Astrocyte of the cerebellum (primary cell): ENCODE measurements at regions not wholly inside any gene's neighbourhood (a gene's known extent, or its start where the extent isn't known, plus 50 kb on each side); places are given as distances from the start of the nearest gene placed in this dataset.

Experiments
- DNase-seq: peaks from one replicate; pipeline ENCODE4 v3.0.0-alpha.2; 2011; ENCODE audit warnings: low read depth
- H3K4me3 ChIP-seq: 2 replicates; pipeline ENCODE4 v1.5.1; 2011; ENCODE audit warnings: mild to moderate bottlenecking, low read depth, low read length, moderate library complexity
- in situ Hi-C: cut with HindIII; loops from 2 replicates; pipeline ENCODE4 v1.10.0; 2017; ENCODE audit warnings: low sequenced_read_pairs
- TF ChIP-seq, protein P1 (sequence below): IDR thresholded peaks from 2 replicates; pipeline ENCODE4 v1.5.1; 2012; ENCODE audit warnings: low read length, low read depth, moderate library complexity, mild to moderate bottlenecking; ENCODE audit errors: missing control alignments

DNA sequence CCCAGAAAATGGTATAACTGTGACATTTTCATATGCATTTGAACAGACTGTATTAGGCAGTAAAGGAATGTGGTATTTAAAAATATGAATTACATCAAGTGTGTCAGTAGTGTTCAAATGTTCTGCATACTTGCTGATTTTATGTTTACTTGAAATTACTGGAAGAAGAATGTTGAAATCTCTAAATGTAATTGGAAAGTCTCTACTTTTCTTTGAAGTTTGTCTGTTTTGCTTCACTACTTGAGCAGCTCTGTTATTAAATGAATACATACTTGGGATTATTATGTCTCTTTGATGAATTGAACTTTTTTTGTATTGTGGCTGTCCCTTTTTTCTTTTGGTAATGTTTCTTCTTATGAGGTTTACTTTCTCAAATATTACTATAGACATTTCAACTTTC lies 205.6 kb downstream of the TAF11L14 start:
- no peak for DNase-seq
- TF ChIP-seq, protein P1, sequence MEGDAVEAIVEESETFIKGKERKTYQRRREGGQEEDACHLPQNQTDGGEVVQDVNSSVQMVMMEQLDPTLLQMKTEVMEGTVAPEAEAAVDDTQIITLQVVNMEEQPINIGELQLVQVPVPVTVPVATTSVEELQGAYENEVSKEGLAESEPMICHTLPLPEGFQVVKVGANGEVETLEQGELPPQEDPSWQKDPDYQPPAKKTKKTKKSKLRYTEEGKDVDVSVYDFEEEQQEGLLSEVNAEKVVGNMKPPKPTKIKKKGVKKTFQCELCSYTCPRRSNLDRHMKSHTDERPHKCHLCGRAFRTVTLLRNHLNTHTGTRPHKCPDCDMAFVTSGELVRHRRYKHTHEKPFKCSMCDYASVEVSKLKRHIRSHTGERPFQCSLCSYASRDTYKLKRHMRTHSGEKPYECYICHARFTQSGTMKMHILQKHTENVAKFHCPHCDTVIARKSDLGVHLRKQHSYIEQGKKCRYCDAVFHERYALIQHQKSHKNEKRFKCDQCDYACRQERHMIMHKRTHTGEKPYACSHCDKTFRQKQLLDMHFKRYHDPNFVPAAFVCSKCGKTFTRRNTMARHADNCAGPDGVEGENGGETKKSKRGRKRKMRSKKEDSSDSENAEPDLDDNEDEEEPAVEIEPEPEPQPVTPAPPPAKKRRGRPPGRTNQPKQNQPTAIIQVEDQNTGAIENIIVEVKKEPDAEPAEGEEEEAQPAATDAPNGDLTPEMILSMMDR: no peak
- in situ Hi-C loops: no loop called here
- H3K4me3 ChIP-seq: no peak overlapping the region

DNA sequence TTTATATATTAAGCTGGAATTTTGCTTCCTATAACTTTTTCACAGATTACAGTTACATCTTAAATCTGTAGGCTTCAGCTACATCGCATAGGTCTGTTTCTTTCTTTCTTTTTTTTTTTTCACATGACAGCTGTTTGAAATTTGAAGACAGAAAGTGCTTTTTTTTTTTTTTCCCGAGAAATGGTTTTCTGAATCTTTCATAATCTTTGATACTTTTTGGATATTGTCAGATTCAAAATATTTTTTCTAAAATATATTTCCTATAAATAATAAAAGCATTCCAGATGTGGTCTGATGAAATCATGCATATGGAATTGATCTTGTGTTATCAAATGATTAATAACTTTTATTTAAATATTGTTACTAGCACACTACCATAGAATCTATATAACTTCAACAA lies 212.2 kb downstream of the TAF11L14 start:
- in situ Hi-C loops: no loop called here
- no peak for DNase-seq
- TF ChIP-seq, protein P1: no peak

DNA sequence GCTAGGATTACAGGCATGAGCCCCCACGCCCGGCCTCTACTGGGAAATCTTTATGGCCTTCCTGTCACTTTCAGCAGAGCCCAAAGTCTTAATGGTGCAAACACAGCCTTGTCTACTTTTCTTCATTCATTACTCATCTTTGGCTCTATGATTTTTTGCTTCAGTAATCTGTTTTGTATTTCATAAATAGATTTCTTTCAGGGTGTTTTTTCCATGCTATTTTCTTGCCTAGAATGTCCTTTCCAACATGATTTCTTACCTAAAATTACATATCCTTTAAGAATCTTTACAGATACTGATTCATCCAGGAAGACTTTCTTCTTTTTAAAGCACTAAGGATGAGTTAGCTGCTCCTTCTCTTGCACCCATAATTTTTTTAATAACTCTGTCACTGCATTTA lies 213.0 kb downstream of the TAF11L14 start:
- in situ Hi-C loops: no loop called here
- no peak overlapping the region for H3K4me3 ChIP-seq
- DNase-seq: no peak
- TF ChIP-seq, protein P1: no peak

More for the DNA sequence above, 212.2 kb downstream of the TAF11L14 start:
- H3K4me3 ChIP-seq: no peak overlapping the region

DNA sequence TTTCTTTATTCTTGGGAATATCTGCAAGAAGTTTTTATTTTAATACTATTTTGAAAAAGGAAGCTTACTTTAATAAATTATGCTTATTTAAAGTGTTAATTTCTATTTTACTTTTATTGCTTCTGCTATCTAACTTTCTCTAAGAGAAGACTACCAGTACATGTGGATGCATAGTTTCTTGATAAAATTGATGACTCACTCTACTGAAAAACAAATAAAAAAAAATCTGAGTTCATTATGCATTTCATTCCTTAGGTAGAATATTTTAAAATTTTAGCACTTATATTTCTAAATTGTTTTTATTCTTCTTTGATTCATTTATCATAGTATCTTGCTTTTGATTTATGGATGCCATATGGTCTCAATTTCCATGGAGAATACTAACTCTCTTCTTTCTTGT lies 217.9 kb downstream of the TAF11L14 start:
- in situ Hi-C loops: no loop called here

DNA sequence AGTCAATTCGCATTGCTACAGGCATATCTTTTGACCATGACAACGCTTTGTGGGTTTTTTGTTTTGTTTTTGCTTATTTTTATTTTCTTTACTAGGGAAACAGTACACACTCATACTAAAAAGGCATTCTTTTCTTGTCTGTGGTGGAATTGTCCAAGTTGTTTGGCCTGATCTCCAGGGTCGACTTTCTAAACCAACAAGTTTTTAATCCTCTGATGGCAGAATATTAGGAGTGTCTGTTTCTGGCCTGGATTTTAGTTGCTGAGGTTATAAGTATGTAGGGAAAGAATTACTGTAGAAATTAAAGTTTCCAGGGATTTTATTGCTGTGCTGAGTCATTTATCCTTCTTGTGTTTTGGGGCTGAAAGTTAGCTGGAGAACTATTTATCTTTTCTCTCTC lies 218.5 kb downstream of the TAF11L14 start:
- TF ChIP-seq, protein P1: no peak
- in situ Hi-C loops: no loop called here
- DNase-seq: no peak
- H3K4me3 ChIP-seq: no peak overlapping the region

More for the DNA sequence above, 217.9 kb downstream of the TAF11L14 start:
- no peak overlapping the region for H3K4me3 ChIP-seq
- DNase-seq: no peak
- TF ChIP-seq, protein P1: no peak

DNA sequence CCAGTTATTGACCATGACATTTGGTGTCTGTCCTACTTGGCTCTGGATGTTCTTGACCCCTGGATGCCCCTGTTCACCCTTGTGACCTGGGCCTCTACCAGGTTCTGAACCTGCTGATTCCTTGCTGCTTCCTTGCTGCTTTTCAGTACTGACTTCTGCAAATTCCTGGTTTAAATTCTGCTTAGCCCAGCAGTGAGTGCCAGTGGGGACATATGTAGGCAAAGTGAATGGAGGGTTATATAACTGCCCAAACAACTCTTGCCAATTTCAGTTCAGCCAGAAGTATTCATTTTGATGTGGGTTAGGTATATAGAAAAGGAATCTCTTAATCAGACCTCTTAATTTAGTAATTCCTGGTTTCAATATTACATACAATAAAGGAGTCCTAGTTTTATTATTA lies 220.6 kb downstream of the TAF11L14 start:
- TF ChIP-seq, protein P1: no peak
- no peak overlapping the region for H3K4me3 ChIP-seq
- DNase-seq: no peak
- in situ Hi-C loops: no loop called here
